Right kidney (tissue), 1 donor: ENCODE measurements at regions not wholly inside any gene's neighbourhood (a gene's known extent, or its start where the extent isn't known, plus 50 kb on each side); places are given as distances from the start of the nearest gene placed in this dataset.

ENCODE experiments used
- DNase-seq: peaks from one replicate; pipeline ENCODE4 v3.0.0-alpha.2; 2016

- no peak for DNase-seq
These were observed 77.8 kb upstream of the STK17B start for GRCh38 chr2:196249171-196249570.

- no peak for DNase-seq
These were observed 78.5 kb upstream of the STK17B start for GRCh38 chr2:196249860-196250259.

DNA sequence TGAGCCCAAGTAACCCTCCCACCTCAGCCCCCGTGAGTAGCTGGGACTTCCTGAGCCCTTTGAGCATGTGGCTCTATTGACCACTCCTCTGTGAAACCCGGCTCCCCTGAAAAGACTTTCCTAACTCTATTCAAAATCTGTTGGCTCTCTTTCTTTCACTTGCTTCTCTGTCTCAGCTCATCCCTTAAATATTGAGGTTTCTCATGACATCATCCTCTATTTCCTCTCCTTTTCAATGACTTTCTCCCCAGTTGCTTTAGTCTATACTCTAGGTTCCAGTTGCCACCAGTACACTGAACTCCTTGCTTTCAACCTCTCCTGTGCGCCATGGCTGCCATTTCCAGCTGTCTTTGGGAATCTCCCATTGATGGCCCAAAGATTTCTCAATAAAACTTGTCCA, 79.8 kb upstream of the STK17B start:
- DNase-seq = no peak

DNA sequence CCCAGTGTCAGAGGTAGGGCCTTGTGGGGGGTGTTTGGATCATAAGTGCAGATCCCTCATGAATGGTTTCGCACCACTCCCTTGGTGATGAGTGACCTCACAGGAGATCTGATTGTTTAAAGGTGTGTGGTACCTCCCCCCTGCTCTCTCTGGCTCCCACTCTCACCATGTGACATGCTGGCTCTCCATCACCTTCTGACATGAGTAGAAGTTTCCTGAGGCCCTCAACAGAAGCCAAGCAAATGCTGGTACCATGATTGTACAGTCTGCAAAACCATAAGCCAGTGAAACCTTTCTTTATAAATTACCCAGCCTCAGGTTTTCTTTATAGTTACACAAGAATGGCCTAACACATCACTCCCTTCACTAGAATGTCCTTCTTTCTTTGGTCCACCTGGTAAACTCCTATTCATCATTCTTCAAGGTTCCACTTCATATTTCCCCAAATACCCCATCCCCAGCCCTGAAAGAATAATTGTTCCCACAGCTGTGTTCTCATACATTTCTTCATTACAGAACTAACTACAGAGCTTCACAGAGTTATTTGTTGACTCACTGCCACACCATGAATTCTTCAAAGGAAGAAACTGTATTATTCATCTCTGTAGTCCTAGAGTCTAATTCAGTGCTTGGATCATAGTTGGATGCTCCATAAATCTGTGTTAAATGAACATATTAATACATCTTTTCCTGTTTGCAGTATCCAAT, 81.2 kb upstream of the STK17B start:
- DNase-seq = no peak

DNA sequence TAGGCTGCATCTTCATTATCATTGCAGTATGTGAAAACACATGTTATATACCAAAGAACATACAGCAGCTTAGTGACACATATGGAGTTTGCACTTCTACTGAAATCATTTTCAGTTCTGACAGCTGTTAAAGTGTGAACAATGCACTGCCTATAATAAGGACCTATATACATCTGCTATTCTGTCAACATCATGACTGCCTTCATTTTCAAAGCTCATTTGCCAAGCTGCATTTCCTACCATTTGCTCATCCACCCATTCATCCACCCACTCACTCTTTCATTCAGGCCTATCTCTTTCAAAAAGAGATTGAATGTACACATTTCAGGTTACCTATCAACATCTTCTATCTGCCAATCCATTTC, 81.7 kb upstream of the STK17B start:
- no peak for DNase-seq

DNA sequence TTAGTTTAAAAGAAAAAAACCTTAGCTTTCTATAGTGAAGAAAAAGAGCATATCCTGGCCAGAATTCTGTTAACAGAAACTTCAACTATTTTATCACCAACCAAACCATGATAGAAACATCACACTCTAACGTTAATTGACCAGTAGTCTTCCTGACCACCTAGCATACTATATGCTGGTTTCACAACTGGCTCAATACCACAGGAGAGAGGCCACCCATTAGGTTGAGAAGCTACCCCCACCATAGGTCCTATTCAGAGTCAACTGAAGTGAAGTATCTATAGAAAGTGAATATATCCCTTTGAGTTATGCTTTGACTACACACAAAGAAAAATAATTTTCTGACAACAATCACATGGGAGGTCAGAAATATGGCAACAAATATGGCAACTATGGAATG, 85.2 kb upstream of the STK17B start:
- no peak for DNase-seq

- DNase-seq = no peak
These were observed 85.7 kb upstream of the STK17B start for GRCh38 chr2:196257086-196257485.

DNA sequence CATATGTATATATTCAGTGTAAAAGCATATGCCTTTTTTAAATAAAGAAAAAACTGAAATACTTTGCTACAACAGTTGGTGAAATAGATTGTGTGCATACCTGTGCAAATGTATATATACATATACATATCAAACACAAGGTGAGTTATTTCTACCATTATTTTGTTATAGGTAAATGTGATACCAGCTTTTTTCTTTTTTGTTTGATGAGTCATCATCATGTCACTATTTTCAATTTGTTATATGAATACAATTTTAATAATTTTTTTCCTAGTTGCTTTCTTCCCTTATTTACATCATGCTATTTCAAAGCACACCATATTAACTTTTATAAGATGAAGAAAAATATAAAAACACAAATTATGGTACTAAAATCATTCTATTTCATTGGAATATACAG, 87.0 kb upstream of the STK17B start:
- DNase-seq = no peak

DNA sequence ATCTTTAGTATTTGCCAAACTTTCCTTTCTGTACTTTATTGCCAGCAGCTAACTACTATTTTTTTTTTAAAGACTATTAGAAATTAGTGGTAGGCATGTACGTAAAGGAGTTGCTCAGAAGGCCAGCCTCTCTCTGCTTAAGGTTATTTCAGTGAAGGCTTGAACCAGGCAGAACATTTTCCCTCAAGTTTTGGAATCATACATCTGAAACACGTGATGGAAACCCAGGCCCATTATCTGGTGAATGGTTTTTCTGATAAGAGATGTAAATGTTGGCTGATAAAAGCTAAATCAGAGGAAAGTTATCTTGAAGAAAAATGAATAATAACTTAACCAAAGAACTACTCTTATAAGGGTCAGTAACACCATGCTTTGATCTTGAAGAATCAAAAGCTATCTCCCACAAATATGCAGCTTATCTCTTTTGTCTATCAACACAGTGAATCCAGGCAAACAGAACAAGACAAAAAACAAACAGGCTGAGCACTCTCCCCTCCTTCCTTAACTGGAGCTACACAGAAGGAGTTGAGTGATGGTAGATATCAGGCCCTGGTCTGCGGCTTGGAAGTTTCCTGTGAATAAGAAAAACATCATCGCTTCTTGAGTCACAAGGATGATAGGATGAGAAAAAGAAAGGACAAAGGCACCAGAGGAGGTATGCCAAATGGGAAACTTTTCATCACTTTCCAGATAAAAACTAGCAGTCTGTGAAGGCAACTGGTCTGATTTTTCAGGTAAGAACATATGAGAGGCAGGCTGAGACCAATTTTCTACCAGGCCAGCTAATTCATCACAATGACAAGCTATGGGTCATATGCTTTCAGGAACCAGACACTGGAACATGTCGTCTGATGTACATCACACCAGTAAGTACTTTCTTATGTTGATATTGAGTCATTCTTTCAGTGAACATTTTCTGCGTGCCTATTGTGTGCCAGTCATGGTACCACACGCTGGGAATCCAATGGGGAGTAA, 88.4 kb upstream of the STK17B start:
- DNase-seq = no peak

DNA sequence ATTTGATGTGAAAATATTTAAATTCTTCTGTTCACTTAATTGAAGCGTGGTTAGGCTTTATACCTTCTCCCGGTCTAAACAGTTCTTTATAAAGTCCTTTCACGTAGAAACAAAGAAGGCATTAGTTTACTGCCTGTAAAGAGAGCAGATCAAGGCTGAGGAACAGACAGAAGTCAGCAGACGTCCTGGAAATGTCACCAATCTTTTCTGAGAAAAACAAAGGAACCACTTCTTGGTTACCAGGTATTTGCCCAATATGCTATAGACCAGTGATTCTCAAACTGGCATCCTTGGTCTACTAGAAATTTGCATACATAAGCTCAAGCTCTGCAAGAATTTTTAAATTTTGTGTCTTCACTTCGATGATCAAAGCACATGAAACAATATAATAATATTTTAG, 89.2 kb upstream of the STK17B start:
- DNase-seq = no peak

GRCh38 chr2:196262606-196263005, 91.2 kb upstream of the STK17B start:
- DNase-seq = no peak

- DNase-seq = no peak
These were observed 91.9 kb upstream of the STK17B start for GRCh38 chr2:196263181-196263747.

GRCh38 chr2:196266351-196266750, 95.0 kb upstream of the STK17B start:
- DNase-seq = no peak

- DNase-seq = no peak
These were observed 95.5 kb upstream of the STK17B start for GRCh38 chr2:196266855-196267254.

DNA sequence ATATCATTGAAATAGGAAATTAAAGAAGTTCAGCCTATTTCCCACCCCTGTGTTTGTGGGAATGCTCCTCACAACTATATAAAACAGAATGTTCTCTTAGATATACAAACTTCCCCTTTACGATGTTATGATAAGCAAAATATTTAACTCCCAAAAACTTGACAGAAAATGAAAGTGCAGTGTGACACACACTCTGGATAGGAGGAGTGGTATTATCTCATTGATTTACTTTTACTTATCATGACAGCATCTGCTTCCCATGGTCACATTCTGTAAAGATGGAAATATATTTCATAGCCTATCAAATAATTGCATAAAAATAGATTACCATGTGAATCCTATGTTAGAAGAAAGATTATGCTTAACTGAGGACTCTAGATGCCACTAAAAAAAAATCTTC, 96.6 kb upstream of the STK17B start:
- no peak for DNase-seq

- DNase-seq = no peak
These were observed 97.4 kb upstream of the STK17B start for GRCh38 chr2:196268538-196269338.

- DNase-seq = no peak
These were observed 100.4 kb upstream of the STK17B start for GRCh38 chr2:196271795-196272194.

GRCh38 chr2:196274387-196274809, 103.0 kb upstream of the STK17B start:
- DNase-seq = no peak

- no peak for DNase-seq
These were observed 104.4 kb upstream of the STK17B start for GRCh38 chr2:196275646-196276352.

DNA sequence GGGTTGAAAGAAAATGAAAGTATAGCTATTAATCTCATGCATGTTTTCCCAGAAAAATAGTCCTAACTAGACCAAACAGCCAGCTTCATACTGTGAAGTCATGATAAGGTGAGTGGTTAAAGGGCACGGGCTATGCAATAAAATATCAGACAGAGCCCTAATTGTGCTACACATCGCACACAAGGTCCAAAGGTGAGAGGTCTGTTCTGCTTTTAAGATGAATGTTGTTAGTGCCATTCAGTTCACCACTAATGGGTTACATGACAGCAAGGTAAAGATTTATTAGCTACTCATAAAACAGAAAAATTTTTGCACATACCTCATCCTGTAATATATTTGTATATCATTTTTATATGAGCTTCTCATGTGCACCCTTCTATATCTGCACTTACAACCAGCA, 105.0 kb upstream of the STK17B start:
- DNase-seq = no peak

DNA sequence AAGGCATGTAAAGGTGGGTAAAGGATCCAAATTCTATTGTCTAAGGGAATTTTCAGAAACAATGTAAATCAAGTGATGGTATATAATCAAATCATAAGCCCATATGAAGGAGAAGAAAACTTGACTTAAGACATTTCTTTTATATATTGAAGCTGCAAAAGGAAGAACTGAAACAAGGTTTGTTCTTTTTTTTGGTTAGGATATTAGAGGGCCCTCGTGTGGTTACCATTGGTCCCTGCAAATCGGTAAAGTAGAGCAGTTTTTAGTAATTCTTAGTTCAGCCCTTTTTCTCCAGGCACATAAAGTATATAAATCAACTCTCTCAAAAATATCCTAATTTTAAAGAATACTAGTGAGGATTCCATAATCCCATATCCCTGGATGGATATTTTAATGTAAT, 105.6 kb upstream of the STK17B start:
- DNase-seq = no peak

DNA sequence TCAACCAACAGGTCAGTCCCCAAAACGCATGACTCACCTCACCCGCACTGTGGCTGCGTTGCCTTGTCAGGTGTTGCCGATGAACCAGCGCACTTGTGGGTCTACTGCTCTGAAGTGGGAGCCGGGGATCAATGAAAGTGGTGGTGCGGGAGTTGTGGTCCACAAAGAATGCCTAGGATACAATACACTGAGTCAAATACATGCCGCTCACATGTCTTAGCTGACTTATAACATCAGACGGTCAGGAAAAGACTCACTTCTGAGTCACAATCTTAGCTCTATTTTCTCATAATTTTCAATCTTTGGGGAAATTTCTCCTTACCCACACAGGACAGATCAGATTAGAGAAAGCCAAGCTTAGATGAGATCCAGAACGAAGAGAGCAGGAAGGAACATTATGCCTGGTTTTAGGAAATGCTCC, 107.1 kb upstream of the STK17B start:
- no peak for DNase-seq
